ENCODE measurements at regions not wholly inside any gene's neighbourhood (a gene's known extent, or its start where the extent isn't known, plus 50 kb on each side); places are given as distances from the start of the nearest gene placed in this dataset.

GRCh38 chr11:116598556-116598955, 174.2 kb downstream of the BUD13 start:
- no peak for DNase-seq (ENCODE audit: low spot score)

GRCh38 chr11:116598036-116598435, 174.8 kb downstream of the BUD13 start:
- no peak for DNase-seq (ENCODE audit: low spot score)

DNA sequence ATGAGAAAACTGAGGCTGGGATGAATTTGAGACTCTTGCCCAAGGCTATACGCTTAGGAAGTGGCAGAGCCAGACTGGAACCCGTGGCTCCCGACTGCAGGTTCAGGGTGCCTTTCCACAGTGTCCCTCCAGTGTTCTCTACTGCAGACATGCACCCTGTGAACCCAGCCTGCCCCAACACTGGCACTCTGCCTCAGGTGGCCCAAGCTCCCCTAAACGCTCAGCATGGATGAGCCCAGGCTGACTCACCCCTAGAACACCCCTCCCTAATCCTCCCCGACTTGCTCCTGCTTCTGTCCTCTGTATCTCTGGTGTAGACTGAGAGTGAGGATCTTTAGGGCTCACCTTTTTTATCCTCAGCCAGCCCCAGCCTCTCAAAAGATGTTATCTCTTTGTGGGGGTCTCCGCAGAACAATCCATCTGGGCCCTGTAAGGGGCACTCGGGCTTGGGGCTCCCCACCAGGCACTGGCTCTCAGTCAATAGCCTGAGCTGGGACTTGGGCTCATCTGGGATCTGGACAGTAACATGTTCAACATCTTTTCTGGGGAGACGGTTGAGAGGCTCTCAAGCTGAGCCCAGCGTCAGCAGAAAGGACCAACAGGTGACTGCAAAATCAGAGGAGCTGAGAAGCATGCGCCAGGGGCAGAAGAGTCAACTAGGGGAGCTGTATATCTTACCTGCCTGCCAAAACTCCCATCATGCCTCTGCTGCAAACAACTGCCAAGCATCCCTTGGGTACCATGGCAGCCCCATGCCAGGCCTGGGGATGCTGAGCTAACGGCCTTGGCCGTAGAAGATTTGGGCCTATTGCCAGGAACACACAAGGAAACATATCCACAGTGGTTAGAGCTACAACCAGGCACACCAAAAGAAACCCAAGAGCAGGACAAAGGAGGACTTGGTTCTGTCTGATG, 176.2 kb downstream of the BUD13 start:
- DNase-seq (ENCODE audit: low spot score), result no peak

- DNase-seq (ENCODE audit: low spot score), result no peak
Observed at GRCh38 chr11:116595305-116595880, 177.4 kb downstream of the BUD13 start.

DNA sequence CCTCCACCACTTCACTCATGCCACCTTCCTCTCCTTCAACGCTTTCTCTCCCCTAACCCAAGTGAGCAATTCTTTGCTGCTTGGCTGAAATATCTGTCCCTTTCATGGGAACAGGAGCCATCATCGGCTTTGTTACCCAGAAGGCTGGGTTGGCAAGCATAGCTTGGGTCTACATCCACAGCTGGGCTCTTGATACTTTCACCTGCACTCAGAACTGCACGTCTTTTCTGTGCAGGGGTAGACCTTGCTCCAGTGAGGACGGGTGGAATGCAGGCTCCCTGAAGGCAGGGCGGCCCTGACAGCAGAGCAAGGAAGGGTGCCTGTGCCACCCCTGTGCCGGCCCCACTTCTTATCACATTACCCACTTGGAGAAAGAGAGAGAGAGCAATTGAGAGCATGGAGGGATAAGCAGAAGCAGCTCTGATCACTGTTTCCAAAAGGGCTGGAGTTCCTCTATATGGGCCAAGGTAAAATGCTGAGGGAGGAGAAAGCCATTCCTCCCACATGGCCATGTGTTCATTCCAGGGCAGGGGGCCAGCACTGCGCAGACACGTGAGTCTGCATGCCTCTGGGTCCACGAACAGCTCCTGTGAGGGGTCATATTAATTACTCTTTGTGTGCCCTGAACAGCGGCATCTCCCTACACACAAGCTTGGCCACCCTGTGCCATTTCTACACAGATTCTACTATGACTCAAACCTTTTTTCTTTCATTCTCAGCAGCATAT, 181.8 kb downstream of the BUD13 start:
- no peak for DNase-seq (ENCODE audit: low spot score)

DNA sequence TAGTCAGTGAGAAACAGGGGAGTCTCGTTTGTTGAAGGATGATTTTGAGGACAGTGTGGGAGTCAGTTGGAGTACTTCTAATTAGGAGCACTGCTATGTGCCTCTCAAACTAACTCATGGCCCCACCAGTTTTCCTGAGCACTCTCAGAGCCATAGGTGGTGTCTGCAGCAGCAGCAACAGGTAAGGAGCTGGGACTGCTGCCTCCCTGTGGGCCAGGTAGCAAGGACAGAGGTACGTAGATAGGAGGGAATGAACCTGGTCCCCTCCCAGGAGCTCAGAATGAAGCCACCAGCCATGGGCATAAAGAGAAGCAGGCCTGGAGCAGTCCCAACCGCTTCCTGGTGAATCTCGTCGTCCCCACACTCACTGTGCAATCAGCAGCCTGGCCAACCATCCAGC, 183.4 kb downstream of the BUD13 start:
- no peak for DNase-seq (ENCODE audit: low spot score)

GRCh38 chr11:116586392-116586791, 186.4 kb downstream of the BUD13 start:
- DNase-seq (ENCODE audit: low spot score), result no peak

- no peak for DNase-seq (ENCODE audit: low spot score)
Observed at GRCh38 chr11:116582571-116582970, 190.2 kb downstream of the BUD13 start.

DNA sequence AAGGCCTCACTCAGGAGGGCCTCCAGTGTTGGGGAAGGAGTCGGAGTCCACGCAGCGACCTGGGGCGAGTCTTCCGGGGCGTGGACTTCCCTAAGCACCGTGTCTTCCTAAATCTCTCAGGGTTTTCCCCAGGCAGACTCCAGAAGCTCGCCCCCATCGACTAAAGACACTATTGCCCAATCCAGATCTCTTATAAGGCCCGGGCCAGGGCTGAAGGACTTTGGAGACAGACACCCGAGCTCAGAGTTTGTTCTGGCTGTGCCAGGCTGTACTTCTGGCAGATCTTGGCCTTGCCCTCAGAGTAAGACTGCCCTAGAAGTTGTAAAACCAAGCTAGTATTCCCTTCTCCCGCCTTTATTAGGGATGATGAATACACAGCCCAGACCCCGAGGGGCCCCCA, 191.4 kb downstream of the BUD13 start:
- DNase-seq (ENCODE audit: low spot score), result no peak

GRCh38 chr11:116580799-116581198, 192.0 kb downstream of the BUD13 start:
- DNase-seq (ENCODE audit: low spot score), result peak; percentile 67

- no peak for DNase-seq (ENCODE audit: low spot score)
Observed at GRCh38 chr11:116579857-116580727, 192.7 kb downstream of the BUD13 start.

DNA sequence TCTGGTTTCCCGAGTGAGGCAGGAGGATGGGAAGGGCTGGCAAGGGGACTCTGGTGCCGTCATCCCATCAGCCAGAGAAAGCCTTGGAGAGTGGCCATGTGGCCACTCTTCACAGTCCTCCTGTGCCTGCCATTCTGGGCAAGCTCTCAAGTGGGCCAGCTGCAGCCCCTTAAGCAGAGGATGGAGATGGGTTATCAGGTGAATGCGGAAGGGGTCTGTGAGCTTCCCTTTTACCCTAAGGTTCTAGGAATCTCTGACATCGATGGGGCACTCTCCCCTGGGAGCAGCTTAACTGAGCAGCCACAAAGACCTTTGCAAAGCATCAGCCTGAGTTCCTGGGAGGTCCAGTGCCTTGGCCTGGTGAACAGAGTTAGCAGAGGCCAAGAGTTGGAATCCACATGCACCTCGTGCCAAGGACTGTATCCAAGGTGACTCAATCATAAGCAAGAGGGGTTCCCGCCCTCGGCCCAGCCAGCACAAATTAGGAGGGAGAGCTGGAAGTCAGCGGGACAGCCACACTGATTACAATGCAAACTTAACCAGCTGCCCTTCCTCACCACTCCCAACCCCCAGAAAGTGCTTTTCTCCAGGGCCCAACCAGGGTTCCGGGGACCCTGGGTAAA, 193.6 kb downstream of the BUD13 start:
- DNase-seq (ENCODE audit: low spot score), result peak; percentile 48

DNA sequence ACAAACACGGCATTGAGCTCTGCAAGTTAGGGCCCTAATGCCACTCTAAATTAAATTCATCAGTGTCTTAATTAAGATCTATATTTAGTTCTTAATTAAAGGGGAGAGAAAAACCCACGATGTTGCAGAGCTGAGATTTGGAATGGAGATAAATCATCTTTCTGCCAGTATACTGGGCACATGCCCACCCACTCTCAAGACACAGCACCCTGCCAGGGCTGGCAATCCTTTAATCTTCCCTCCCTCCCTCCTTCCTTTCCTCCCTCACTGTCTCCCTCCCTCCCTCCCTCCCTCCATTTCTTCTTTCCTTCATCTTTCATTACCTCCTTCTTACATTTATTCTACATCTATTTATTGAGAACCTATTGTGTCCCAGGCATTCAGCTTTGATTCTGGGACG, 194.8 kb downstream of the BUD13 start:
- no peak for DNase-seq (ENCODE audit: low spot score)

- DNase-seq (ENCODE audit: low spot score), result no peak
Observed at GRCh38 chr11:116577273-116577672, 195.5 kb downstream of the BUD13 start.

- DNase-seq (ENCODE audit: low spot score), result no peak
Observed at GRCh38 chr11:116576526-116576925, 196.3 kb downstream of the BUD13 start.

DNA sequence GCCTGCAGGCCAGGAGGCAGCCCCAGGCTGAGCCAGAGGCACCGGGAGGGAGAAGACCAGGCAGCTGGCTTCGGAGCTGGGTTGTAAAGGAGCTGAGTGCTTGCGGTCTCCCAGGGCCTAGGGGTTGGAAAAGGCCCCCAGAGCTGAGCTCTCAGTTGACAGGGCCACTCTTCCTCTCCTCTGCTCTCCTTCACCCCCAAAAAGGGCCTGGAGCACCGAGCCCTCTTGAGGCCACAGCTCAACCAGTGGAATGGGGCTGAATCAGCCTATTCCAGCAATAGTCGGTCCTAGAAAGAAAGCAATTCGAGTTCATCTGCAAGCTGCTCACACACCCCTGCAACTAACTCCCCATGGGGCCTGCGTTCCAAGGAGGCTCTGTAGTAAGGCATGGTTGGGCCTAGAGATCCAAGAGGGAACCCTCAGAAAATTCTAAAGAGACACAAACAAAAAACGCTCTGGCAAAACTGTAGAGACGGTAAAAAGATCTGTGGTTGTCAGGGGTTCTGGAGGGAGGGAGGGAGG, 205.0 kb downstream of the BUD13 start:
- peak; percentile 27 for DNase-seq (ENCODE audit: low spot score)

- no peak for DNase-seq (ENCODE audit: low spot score)
Observed at GRCh38 chr11:116563712-116564047, 209.1 kb downstream of the BUD13 start.

GRCh38 chr11:116563028-116563711, 209.6 kb downstream of the BUD13 start:
- peak; percentile 85 for DNase-seq (ENCODE audit: low spot score)

DNA sequence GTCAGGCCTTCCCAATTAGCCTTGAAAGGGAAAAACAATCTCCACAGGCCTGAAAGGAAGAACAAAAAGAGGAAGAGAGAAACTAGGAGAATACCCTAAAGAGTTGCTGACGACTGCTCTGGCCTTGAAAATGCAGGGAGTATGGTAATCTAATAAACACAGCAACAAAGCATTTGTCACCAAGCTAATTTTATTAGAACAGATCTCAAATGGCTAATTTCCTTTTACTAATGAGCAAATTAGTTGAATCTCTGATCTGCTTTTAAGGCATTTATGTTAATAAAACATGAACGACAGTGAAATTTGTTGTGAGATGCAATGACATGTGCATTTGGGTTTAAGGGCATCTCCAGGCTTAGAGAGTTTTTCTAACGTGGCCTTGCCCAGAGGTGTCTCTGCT, 212.2 kb downstream of the BUD13 start:
- no peak for DNase-seq (ENCODE audit: low spot score)

DNA sequence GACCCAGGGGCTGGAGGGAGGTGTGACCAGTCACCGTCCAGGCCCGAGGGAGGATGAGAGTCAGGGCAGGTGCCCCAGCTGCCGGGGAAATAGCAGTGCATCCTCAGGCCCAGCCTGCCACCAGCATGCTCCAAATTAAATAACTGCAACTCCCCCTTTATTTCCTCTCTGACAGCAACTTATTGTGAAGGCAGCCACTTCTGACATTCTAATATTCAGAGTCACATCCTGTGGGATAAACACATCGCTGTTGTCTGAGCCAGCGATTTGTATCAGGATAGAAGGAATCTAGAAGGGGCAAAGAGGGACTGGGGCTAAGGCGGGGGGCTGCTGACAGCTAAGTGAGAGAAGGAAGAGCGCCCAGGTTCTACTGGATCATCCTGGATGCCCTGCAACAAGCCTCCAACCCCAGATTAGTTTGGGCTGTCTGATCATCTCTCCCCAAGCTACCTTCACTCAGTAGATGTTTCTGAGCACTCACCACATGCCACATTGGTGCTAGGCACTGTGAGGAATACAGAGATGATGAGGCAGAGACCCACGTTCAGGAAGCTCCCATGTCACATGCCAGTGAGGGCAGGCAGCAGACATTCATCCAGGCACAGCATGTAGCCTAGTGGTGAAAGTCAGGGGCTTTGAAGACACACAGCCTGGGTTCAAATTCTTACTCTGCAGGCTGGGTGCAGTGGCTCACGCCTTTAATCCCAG, 214.1 kb downstream of the BUD13 start:
- no peak for DNase-seq (ENCODE audit: low spot score)

Measured in Ammon's horn (tissue), 1 donor.